PC-3 (cell line): ENCODE measurements at regions not wholly inside any gene's neighbourhood (a gene's known extent, or its start where the extent isn't known, plus 50 kb on each side); places are given as distances from the start of the nearest gene placed in this dataset.

Experiments
- EZH2phosphoT487 ChIP-seq: fragments of 300-600 bp; sonication (generic); IDR thresholded peaks from 2 replicates; pipeline ENCODE4 v1.6.1; 2018; ENCODE audit warnings: mild to moderate bottlenecking, antibody characterized with exemption, low read length, borderline replicate concordance
- TF ChIP-seq, protein P1 (sequence below): fragments of 300-600 bp; sonication (generic); conservative IDR thresholded peaks from 2 replicates; pipeline ENCODE4 v1.5.1; 2017; ENCODE audit warnings: antibody characterized with exemption, low read depth, mild to moderate bottlenecking, low read length

- TF ChIP-seq, protein P1, sequence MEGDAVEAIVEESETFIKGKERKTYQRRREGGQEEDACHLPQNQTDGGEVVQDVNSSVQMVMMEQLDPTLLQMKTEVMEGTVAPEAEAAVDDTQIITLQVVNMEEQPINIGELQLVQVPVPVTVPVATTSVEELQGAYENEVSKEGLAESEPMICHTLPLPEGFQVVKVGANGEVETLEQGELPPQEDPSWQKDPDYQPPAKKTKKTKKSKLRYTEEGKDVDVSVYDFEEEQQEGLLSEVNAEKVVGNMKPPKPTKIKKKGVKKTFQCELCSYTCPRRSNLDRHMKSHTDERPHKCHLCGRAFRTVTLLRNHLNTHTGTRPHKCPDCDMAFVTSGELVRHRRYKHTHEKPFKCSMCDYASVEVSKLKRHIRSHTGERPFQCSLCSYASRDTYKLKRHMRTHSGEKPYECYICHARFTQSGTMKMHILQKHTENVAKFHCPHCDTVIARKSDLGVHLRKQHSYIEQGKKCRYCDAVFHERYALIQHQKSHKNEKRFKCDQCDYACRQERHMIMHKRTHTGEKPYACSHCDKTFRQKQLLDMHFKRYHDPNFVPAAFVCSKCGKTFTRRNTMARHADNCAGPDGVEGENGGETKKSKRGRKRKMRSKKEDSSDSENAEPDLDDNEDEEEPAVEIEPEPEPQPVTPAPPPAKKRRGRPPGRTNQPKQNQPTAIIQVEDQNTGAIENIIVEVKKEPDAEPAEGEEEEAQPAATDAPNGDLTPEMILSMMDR: no peak
- no peak for TF ChIP-seq EZH2phosphoT487
Measured at GRCh38 chr20:24730750-24731149, 218.3 kb upstream of the CST7 start.
